ENCODE measurements at regions not wholly inside any gene's neighbourhood (a gene's known extent, or its start where the extent isn't known, plus 50 kb on each side); places are given as distances from the start of the nearest gene placed in this dataset.

DNA sequence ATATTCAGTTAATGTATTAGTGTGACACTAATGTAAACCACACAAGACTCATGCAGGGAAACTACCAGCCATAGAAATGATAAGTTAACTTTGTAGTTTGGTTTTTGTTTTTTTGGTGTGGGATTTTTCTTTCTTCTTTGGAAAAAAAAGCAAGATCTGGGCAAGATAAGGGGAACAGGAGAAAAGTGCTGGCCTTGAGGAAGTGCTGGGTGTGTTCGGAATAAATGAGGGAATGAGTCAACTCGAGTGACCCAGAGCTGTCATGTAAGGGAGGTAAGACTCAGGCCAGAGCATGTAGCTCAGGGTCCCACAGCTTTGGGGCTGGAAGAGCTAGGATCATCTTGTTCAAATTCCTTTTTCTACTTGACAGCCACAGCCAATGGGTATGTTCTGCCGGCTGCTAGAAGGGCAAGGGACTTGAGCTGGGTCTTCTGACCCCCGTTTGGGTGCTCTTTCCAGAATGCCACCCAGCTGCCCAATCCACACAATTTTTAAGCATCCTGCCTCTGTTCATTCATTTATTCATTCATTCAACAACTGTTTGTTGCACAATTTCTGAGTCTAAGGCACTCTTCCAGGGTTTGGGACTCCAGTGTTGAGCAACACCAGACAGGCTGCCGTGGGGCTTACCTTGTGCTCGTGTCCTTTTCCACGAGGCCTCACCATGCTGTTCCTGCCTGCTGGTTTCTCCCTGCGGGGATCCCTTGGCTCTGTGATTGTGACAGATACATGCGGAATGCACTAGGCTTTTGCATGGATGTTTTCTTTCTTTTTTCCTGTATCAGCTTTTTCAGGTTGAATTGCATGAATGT lies 54.5 kb downstream of the CLDN34 start:
- no peak for DNase-seq

DNA sequence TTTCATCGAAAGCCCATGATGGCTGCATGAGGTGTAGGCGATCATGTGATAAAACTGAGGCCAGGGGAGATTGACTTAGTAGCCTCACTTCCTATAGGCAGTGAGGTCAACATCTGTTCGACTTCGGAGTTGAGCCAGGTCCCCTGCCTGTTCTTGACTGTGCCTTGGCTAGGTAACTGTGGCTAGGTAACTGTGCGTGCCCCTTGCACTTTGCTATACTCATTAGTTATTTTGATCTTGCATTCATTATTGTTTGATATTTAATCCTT lies 55.0 kb downstream of the CLDN34 start:
- DNase-seq = no peak

DNA sequence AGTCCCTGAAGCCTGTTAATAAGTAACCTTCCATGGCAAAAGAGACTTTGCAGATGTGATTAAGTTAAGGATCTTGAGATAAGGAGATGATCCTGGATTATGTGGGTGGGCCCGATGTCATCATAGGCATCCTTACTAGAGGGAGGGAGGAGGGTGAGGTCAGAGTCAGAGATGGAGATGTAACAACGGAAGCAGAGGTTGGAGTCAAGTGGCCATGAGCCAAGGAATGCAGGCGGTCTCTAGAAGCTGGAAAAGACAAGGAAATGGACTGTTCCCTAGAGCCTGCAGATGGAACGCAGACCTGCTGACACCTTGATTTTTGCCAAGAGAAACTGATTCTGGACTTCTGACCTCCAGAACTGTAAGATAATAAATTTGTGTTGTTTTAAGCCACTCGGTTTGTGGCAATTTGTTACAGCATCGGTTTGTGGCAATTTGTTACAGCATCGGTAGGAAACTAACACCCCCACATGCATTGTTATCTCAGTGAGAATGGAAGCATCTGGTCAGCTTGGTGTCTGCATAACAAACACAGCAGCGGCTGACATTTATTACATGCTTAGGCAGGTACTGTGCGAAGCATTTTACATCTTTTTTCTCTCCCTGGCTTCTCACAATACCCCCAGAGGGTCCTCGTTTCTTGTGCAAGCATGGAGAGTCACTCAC lies 55.6 kb downstream of the CLDN34 start:
- DNase-seq = no peak

DNA sequence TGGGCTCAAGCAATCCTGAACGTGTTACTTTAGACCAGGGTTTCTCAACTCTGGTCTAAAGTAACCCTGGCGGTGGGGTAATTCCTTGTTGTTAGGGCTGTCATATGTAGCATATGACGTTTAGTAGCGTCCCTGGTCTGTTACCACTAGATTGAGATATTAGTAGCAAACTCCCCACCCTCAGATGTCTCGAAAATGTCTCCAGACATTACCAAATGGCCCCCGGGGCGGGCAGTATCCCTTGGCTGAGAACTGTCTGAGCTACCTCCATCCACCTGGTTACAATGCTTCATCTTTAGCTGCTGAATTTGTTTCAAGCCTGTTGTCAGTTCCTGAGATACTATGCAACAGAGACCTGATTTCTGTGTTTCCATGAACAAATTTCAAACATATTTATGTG lies 56.7 kb downstream of the CLDN34 start:
- DNase-seq = no peak

DNA sequence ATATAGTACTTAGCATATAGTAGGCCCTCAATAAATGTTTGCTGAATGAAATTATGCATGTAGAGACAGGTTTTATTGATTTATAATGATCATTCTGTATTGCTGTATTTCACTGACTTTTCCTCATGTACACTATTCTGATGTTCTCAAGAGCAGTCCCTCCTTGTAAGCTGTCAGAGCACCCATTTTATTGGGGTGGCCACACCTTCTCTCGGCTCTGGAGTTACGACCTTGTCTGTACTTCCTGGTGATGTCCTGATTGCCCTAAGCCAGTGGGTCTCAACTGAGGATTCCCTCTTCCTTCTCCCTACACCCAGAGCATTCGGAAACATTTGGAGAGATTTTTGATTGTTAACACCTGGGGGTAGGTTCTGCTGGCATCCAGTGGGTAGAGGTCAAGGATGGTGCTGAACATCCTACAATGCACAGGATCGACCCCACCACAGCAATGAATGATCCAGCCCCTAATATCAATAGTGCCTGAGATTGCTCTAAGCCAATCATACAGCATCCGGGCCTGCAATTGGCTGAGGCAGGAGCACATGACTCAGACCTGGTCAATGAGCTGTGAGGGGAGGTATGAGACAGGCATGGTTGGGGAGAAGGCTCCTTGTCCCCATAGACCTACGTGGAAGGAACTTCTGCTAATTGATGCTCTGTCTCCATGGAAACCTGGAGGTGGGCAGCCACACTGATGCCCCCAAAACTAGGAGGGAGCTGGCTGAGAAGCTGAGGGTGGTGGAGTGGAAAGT lies 58.8 kb downstream of the CLDN34 start:
- no peak for DNase-seq

DNA sequence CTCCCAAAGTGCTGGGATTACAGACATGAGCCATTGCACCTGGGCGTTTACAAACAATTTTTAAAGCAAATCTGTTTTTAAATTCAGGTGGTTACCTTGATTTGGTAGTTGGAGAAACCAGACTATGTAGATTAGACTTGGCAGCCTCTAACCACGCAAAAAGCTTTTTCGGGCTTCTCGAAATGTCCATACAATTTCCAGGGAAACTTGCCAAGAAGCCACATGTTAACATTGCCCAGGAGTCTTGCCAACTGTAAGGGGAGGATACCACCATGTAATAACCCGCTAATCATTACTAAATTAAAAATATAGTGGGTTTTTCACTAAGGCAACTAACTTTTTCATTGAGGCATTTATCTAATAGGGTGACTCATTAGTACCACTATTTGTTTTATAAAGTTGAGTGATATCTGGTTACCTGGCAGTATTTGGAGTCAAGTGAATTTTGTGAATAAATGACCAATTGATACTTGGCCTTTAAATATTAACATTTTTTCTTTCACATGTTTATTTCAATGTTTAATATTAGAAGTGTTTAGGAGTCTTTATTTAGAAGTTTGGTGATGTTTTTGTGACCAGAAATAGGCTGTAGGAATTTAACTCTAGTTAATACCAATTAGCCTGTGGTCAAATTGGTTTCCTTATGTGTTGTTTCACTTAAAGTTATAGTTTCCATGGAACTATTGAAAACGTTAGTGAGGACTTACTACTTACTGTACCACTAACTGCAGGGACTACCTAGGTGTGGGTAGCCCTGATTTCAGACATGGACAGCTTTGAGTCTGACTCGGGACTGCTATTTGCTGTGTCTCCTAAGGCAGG lies 61.3 kb downstream of the CLDN34 start:
- no peak for DNase-seq

DNA sequence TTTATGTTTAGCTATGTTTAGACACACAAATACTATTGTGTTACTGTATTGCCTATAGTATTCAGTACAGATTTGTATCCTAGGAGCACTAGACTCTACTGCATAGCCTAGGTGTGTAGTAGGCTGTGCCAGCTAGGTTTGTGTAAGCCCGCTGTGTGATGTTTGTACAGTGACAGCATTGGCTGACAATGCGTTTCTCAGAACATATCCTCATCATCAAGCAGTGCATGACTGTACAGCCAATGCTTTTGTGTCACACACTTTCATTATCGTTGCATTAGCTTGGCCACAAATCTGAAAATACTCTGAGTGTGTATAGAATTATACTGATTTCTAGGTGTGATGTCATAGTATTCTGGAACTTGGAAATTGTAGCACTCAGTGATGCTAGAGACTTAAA lies 63.4 kb downstream of the CLDN34 start:
- no peak for DNase-seq

DNA sequence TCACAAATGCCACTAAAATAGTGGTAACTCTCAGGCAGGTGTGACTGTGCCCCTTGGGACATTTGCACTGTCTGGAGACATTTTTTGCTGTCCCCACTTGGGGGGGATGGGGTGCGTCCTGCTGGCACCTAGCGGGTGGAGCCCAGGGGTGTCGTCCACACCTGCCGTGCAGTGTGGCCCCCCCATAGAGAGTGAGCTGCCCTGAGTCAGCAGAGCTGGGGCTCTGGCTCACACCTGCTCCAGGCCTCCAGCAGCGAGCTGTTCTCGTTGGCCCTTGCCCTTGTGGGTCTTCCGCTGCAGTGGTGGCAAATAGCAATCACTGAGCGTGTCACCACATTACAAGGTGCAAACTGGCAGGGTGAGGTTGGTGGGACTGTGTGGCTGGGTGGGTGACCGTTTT lies 64.6 kb downstream of the CLDN34 start:
- no peak for DNase-seq

DNA sequence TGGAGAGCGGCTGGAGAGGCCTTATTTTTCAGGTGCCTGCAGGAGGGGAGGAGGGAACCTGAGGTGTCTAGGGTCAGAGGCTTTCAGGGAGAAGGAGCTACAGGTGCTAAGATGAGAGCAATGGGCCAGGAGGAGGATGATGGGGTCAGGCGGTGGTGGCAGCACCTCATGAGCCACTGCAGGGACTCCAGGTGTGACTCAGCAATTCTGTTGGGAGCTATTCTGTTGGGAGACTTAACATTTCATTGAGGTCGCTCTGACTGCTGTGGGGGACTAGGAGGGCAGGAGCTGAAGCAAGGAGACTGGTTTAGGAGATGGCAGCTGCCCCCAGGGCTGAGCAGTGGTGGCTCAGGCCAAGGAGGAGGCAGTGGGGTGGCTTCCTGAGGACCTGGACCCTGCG lies 65.0 kb downstream of the CLDN34 start:
- no peak for DNase-seq

DNA sequence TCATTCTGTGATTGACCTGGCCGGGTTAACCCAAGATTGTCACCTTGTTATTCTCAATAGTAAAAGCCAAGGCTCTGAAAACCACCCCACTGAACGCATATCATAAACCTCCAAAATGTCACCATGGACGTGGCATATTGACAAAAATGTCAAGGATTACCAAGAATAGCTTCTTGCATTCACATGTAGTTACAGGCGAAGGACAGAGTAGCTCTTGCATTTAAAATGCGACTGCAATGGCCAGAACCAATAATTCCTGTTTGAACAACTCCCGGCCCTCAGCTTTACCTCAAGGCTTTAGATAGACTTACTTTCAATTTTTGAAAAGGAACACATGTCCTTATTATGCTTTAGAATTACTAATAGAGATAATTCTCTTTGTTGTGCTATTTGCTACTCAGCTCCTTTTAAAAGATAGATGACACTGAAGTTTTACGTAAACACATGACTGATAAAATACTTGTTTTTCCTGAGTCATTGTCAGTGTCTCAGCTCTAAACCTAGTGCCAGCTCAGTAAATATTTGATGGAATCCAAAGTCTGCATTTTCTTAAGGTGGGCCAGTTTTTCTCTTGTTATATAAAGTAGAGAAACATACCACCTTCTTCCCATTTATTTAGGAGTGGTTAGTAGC lies 66.3 kb downstream of the CLDN34 start:
- DNase-seq = no peak

DNA sequence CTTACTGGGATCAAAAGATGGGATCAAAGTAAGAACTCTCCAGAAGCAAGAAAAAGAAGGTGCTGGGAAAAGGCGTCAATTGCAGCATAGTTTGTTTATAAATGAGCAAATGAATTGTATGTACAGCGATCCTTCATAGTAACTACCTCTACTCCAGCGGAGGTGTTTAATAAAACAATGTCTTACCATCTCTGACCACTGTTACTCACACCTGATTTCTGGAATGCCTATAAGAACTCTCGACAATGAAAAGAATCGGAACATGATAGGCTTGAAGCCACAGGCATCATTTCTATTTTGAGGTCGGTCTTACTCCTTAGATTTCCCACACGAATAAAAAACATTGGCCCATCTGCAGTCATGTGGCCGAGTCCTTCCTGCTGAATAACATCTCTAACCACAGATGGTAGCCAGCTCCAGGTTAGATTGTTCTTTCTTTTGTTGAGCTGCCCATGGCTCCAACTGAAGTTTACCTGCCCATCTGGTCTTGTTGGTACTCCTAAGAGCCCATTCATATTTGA lies 67.6 kb downstream of the CLDN34 start:
- DNase-seq = no peak

DNA sequence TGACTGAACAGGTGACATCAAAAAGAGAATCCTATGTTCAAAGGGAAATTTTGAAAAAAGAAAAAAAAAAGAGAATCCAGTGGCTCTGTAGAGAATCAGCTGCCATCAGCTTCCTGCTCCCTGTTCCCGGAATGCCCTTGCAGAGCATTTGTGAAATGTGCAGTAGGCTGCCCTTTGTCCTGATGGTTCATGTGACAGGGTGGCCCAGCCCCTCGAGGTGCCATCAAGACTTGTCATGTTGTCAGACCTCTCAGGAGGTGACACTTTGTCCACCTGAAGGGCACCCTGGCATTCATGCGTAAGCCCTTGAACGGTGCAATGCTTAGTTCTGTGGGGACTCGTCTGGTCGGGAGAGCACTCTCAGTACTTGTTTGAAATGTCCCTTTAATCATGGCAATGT lies 71.4 kb downstream of the CLDN34 start:
- DNase-seq = no peak

DNA sequence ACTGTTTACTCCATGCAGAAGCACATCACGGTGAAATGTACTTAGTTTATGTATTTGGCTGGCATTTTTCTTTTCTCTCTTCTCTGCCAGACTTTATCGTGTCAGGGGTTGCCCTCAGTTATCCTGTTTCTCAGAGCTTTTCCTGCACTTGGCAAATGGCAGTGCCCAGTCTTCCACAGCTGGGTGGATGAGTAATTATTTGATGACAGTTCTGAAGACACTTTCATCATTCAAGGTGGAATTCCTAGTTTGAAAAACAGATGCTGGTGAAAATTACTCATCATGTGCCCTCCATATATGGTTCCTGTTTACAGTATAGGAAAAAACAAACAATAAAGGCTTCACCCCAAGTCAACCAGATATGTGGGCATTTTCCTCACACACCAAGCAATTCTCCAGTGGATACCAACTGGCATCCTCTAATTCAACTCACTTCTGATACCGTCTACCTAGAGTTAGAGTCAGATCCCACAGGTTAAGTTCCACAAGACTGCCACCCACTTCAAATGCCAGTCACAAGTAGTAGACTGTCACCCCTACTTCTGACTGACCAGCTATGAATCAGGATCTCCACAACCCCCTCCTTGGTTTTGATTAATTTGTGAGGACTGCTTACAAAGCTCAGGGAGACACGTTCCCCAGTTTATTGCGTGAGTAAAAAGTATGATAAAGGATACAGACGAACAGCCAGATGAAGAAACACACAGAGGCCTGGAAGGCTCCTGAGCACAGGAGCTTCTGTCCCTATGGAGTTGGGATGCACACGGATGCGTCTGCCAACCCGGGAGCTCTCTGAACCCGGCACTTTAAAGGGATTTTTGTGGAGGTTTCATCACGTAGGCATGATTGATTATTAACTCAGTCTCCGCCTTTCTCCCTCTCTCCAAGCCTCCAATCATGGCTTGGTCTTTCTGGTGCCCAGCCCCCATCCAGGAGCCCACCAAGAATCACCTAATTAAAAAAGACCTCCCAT lies 72.9 kb downstream of the CLDN34 start:
- DNase-seq = no peak

DNA sequence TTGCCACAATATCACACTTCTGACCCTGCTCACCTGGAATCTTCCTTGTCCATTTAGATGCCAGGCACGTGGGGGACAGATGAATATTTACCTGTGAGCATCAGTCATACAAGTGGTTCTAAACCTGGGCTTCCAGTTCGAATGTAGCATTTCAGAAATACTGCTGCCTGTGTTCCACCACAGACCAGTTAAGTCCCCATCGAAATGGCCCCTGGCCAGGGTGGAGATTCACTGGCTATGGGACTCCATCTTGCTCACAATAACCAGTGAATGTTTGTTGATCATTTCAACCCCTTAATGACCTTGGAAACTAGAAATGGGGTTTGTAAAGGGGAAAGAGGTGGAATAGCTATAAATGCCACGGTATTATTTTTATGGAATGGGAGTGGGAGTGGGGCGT lies 73.8 kb downstream of the CLDN34 start:
- DNase-seq = no peak

DNA sequence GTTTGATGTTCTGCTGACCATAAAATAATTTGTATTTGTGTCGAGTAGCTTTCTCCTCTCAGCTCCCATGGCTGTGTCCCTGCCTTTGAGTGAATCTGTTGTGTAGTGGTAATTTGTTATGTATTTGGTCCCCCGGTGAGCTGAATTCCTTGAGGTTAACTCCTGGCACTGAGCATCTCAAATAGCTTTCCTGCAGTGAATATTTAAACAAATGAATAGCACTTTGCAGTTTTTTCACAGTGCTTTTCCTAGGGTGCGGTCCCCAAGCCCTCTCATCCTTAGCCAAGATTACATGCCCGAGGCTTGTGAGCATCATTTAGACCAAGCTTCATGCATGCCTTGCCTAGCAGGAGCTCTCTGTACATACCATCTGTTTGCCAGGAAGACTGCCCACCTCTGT lies 74.2 kb downstream of the CLDN34 start:
- DNase-seq = no peak

DNA sequence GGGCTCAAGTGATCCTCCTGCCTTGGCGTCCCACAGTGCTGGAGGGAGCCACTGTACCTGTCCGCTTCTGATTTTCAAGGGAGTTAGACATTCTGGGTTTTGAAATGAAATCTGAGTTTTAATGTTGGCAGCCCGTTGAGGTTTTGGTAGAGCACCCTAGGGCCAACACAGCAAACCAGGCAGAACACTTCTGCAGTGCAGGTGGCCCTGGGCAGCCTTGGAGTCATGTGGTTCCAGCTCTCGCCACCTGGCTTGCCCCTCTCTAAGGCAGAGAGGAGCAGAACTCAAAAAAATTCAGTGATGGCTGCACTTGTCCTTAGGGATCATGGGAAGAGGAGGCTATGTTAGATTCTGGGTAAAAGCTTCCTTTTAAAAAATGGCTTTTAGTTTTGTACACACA lies 74.9 kb downstream of the CLDN34 start:
- no peak for DNase-seq

DNA sequence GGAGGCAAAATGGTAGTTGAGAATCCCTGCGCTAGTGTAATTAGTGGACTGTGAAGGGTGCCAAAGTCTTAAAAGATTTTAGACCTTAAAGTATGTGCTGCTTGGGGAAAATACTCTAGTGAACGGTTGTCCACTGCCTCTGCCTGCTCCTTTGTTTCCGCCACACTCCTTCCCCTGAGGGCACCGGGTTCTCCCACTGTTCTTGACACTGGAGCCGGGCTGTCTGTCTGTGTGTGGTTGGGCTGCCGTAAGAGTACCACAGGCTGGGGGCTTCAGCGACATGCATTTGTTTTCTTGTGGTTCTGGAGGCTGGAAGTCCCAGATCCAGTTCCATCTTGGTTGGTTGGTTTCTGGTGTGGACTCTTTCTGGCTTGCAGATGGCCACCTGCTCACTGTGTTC lies 76.2 kb downstream of the CLDN34 start:
- no peak for DNase-seq

DNA sequence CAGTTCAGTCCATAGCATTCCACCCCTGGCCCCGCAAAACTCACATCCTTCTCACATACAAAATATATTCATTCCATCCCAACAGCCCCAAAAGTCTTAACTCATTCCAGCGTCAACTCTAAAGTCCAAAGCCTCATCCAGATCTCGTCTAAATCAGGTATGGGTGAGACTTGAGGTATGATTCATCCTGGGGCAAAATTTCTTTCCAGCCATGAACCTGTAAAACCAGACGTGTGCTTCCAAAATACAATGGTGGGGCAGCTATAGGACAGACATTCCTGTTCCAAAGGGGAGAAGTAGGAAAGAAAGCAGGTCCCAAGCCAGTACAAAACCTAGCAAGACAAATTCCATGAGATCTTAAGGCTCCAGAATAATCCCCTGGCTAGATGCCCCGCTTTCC lies 76.9 kb downstream of the CLDN34 start:
- DNase-seq = no peak

DNA sequence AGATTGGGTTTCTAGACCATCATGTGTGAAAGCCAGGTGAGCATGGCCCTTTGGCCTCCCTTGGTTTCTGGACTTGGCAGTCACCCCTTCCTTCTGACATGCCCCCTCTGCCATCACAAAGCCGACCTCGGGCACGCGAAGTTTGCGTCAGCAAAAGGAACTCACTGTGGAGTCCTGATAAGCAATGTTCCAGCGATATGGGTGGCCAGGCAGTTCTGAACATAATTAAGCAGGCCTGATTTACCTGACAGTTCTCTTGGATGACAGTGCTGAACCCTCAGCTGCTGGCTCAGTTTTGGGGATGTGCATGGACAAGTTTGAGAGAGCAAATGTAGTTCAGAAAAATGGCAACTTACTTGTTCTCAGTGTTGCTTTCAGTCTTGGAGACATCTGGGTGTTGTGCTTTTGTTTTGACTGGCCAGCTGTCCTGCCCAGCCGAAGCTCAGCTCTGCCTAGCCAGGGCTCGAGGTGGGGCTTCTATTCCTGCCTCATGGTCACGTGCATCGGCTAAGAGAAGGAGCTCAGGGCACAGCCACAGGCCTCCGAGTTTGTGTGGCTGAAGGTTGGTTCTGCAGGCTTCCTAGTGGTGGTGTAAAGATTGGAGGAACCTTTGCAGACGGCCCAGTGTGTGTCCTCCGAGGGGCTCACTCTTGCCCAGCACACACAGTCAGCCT lies 78.3 kb downstream of the CLDN34 start:
- no peak for DNase-seq

DNA sequence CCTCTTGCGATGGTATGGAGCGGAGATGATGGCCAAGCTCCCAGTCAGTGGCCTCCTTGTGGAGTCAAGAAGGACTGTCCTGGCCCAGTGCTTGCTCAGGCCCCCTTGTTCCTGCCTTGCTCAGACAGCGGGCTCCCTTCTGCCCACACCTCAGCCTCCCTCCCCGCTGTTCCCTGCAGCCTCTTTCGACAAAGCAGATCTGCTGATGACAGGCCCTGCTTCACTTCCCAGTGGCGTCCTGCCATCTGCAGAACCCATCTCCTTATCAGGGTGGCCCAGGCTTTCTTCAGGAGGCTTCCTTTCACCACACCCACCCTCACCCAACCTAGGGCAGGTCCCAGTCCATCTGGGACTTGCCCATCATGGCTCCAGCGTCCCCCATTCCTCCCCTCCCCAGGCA lies 80.0 kb downstream of the CLDN34 start:
- no peak for DNase-seq

DNA sequence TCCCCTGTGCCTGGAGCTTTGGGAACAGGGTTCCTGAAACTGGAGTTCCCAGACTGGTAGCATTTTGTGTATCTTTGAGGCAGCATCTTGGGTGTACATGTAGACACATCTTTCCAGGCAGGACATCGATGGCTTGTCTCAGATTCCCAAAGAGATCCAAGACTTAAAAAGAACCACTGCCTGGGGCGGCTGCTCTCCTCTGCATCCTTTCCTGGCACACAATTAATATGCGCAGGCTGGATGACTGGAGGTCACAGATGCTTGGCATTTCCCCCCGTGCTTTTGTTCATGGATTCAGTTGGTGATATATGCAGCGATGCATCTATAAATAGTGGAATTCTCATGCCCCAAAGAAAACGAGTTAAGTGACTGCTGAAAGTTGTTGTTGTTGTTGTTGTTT lies 80.5 kb downstream of the CLDN34 start:
- DNase-seq = no peak

Data from stimulated activated CD4-positive, alpha-beta T cell treated with anti-CD3 and anti-CD28 coated beads, Interleukin-15, amount 100 ng/mL, for 24 hours (primary cell).